ENCODE measurements at regions not wholly inside any gene's neighbourhood (a gene's known extent, or its start where the extent isn't known, plus 50 kb on each side); places are given as distances from the start of the nearest gene placed in this dataset.

GRCh38 chrX:45591650-45592049 is 391.0 kb upstream of the DIPK2B start:
- H3K4me1 ChIP-seq (ENCODE audit: control insufficient read depth in 1 of 2, insufficient read depth in 2 of 2, low read length in 2 of 2) = no peaks in the 10 kb centered on the region
- peaks cover 0 to 15% (median 2%) of the 10 kb centered on the region in 3 donors for H3K27me3 Mint-ChIP-seq (ENCODE audit: low read depth in 3 of 3)
- H3K4me2 ChIP-seq (replicated peaks; ENCODE audit: extremely low read depth, low read length, poor library complexity, severe bottlenecking) = no peak overlapping the region
- no peak overlapping the region for H3K27ac Mint-ChIP-seq
- H3K4me3 Mint-ChIP-seq = no peak overlapping the region
- peaks cover 0 to 2% of the 10 kb centered on the region in 2 donors for H3K27me3 ChIP-seq (ENCODE audit: control insufficient read depth in 2 of 2, insufficient read depth in 2 of 2, low read length in 2 of 2)
- H3K79me2 ChIP-seq (ENCODE audit: insufficient read depth, low read length) = no peaks in the 10 kb centered on the region
- H3K9ac ChIP-seq (ENCODE audit: insufficient read depth, low read length, poor library complexity, severe bottlenecking) = no peak overlapping the region
- no peak for DNase-seq
- H3K36me3 Mint-ChIP-seq = no peaks in the 10 kb centered on the region
- peaks cover 5% of the 10 kb centered on the region for H3K4me1 Mint-ChIP-seq
- no peaks in the 10 kb centered on the region for H3K9me3 ChIP-seq (replicated peaks in 1 of 2; ENCODE audit: control insufficient read depth in 1 of 2, insufficient read depth in 1 of 2, low read length in 2 of 2)
- no peaks in the 10 kb centered on the region for H4K20me1 ChIP-seq (ENCODE audit: insufficient read depth, low read length)
- no peaks in the 10 kb centered on the region for H3K36me3 ChIP-seq (replicated peaks in 1 of 2; ENCODE audit: control insufficient read depth in 1 of 2, insufficient read depth in 2 of 2, low read length in 2 of 2)
- intact Hi-C loops (cut with micrococcal nuclease) = no loop called here
- no peak for TF ChIP-seq CTCF (IDR thresholded peaks at IDR 0.05)
- 100% methylated on average over 1 of the region's 2 CpGs for WGBS (ENCODE audit: insufficient coverage)
- H3K4me3 ChIP-seq (replicated peaks in 1 of 3; ENCODE audit: low read depth in 2 of 3, low read length in 3 of 3) = no peak overlapping the region
- H3K27ac ChIP-seq (ENCODE audit: low read depth in 1 of 2, low read length in 2 of 2) = no peak overlapping the region
- H2AFZ ChIP-seq (ENCODE audit: insufficient read depth, low read depth, low read length, poor library complexity, severe bottlenecking) = no peak overlapping the region
- peaks cover 0 to 16% (median 2%) of the 10 kb centered on the region in 7 donors for H3K9me3 Mint-ChIP-seq

- Histone ChIP-seq H4K20me1 (ENCODE audit: insufficient read depth, low read length) (no peaks in the 10 kb centered on the region), H3K9ac (ENCODE audit: insufficient read depth, low read length, poor library complexity, severe bottlenecking) (no peak overlapping the region), H3K27me3 (ENCODE audit: control insufficient read depth in 2 of 2, insufficient read depth in 2 of 2, low read length in 2 of 2) (peaks cover 0 to 4% of the 10 kb centered on the region in 2 donors), H3K4me1 (ENCODE audit: control insufficient read depth in 1 of 2, insufficient read depth in 2 of 2, low read length in 2 of 2) (no peaks in the 10 kb centered on the region), H3K4me2 (replicated peaks; ENCODE audit: extremely low read depth, low read length, poor library complexity, severe bottlenecking) (no peak overlapping the region), H3K79me2 (ENCODE audit: insufficient read depth, low read length) (no peaks in the 10 kb centered on the region), H2AFZ (ENCODE audit: insufficient read depth, low read depth, low read length, poor library complexity, severe bottlenecking) (no peak overlapping the region), H3K36me3 (replicated peaks in 1 of 2; ENCODE audit: control insufficient read depth in 1 of 2, insufficient read depth in 2 of 2, low read length in 2 of 2) (no peaks in the 10 kb centered on the region), H3K4me3 (replicated peaks in 1 of 3; ENCODE audit: low read depth in 2 of 3, low read length in 3 of 3) (no peak overlapping the region), H3K27ac (ENCODE audit: low read depth in 1 of 2, low read length in 2 of 2) (no peak overlapping the region), H3K9me3 (replicated peaks in 1 of 2; ENCODE audit: control insufficient read depth in 1 of 2, insufficient read depth in 1 of 2, low read length in 2 of 2) (peaks cover 7 to 18% of the 10 kb centered on the region in 2 donors)
- Mint-ChIP-seq H3K4me3 (no peak overlapping the region), H3K27me3 (ENCODE audit: low read depth in 3 of 3) (peaks cover 0 to 8% (median 2%) of the 10 kb centered on the region in 3 donors), H3K9me3 (peaks cover 6 to 24% (median 14%) of the 10 kb centered on the region in 7 donors), H3K36me3 (no peaks in the 10 kb centered on the region), H3K27ac (no peak overlapping the region), H3K4me1 (peaks cover 5% of the 10 kb centered on the region)
- DNase-seq = no peak
- intact Hi-C loops (cut with micrococcal nuclease) = no loop called here
- no CpG with 5 or more reads among the region's 2 CpGs for WGBS (ENCODE audit: insufficient coverage)
- TF ChIP-seq CTCF (IDR thresholded peaks at IDR 0.05) = no peak
These were observed 384.0 kb upstream of the DIPK2B start for GRCh38 chrX:45584717-45585116.
